Endodermal cell (in vitro differentiated cells): ENCODE measurements at regions not wholly inside any gene's neighbourhood (a gene's known extent, or its start where the extent isn't known, plus 50 kb on each side); places are given as distances from the start of the nearest gene placed in this dataset.
"Not testable (repeated sequence)": the region's sequence is repeated elsewhere in the genome, so short reads cannot be mapped to it uniquely, and the experiment has no call there.

ENCODE experiments used
- DNase-seq: peaks from one replicate; pipeline ENCODE4 v3.0.0-alpha.2; 2017
- H3K27ac ChIP-seq: 2 replicates; pipeline ENCODE4 v1.5.1; 2013; ENCODE audit warnings: mild to moderate bottlenecking, low read depth, low read length, moderate library complexity
- H3K27me3 ChIP-seq: 2 replicates; pipeline ENCODE4 v1.6.1; 2013; ENCODE audit warnings: mild to moderate bottlenecking, low read length, moderate library complexity; ENCODE audit not compliant: insufficient read depth, control insufficient read depth, poor library complexity, severe bottlenecking
- H3K36me3 ChIP-seq: 2 replicates; pipeline ENCODE4 v1.7.0; 2013; ENCODE audit warnings: mild to moderate bottlenecking, low read length, moderate library complexity; ENCODE audit not compliant: control insufficient read depth, insufficient read depth
- H3K4me1 ChIP-seq: one replicate; pipeline ENCODE4 v1.7.0; 2013; ENCODE audit warnings: low read length; ENCODE audit not compliant: control insufficient read depth, insufficient read depth
- H3K4me3 ChIP-seq: 2 replicates; pipeline ENCODE4 v1.5.1; 2013; ENCODE audit warnings: mild to moderate bottlenecking, low read length, moderate library complexity
- H3K9ac ChIP-seq: 2 replicates; pipeline ENCODE4 v1.6.1; 2013; ENCODE audit warnings: mild to moderate bottlenecking, low read length, moderate library complexity; ENCODE audit not compliant: poor library complexity, severe bottlenecking; ENCODE audit errors: extremely low read depth
- H3K9me3 ChIP-seq: 2 replicates; pipeline ENCODE4 v1.6.1; 2013; ENCODE audit warnings: mild to moderate bottlenecking, low read length, moderate library complexity; ENCODE audit not compliant: control insufficient read depth
- H3K27ac Mint-ChIP-seq: 2 replicates; pipeline ENCODE4 v1.8.0; 2020; ENCODE audit warnings: mixed read lengths
- H3K27me3 Mint-ChIP-seq: 2 replicates; pipeline ENCODE4 v1.8.0; 2021; ENCODE audit warnings: mild to moderate bottlenecking, mixed read lengths; ENCODE audit not compliant: insufficient read depth
- H3K36me3 Mint-ChIP-seq: 2 replicates; pipeline ENCODE4 v1.8.0; 2020; ENCODE audit warnings: low read depth, mixed read lengths
- H3K4me1 Mint-ChIP-seq: 2 replicates; pipeline ENCODE4 v1.8.0; 2020; ENCODE audit warnings: mixed read lengths
- H3K4me3 Mint-ChIP-seq: 2 replicates; pipeline ENCODE4 v1.8.0; 2020; ENCODE audit warnings: mild to moderate bottlenecking, moderate library complexity, mixed read lengths
- H3K9me3 Mint-ChIP-seq: 2 replicates; pipeline ENCODE4 v1.8.0; 2020; ENCODE audit warnings: mild to moderate bottlenecking, mixed read lengths
- CTCF ChIP-seq: fragments of 200-600 bp; sonication (generic); conservative IDR thresholded peaks from 2 replicates; pipeline ENCODE4 v1.5.0; 2021; ENCODE audit warnings: antibody characterized with exemption, mild to moderate bottlenecking
- WGBS, 2 experiments: methylation state at CpG; one replicate each; pipeline versions ENCODE4 v1.1.5 to v1.1.7; 2013; ENCODE audit warnings: missing lambda C conversion rate in 2 of 2, mixed read lengths in 1 of 2; ENCODE audit not compliant: insufficient coverage in 1 of 2, insufficient read length in 1 of 2; 5-methylcytosine and 5-hydroxymethylcytosine counted together

DNA sequence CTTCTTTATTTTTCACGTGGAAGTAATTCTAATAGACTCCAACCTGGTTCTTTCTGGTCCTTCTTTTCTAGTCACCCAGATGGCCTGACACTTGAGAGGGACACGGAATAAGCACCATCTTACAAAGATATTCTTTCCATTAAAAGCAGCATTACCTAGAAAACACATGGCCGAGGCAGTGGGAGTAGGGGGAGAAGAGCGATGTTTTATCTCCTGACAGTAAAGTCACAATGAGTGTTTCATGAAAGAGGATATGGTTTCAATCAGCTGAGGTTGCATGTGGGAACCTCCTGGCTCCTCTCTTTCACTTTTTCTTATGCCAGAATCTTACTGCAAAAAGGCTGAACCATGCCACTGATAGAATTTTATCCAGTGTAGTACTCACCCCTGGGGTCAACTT is 288.8 kb upstream of the SPAG17 start:
- Histone ChIP-seq H3K9me3 (peaks cover 7% of the 10 kb centered on the region), H3K27ac (no peak overlapping the region), H3K4me3 (no peak overlapping the region), H3K27me3 (no peaks in the 10 kb centered on the region), H3K36me3 (no peaks in the 10 kb centered on the region), H3K4me1 (no peaks in the 10 kb centered on the region), H3K9ac (no peak overlapping the region)
- DNase-seq: no peak
- WGBS, 2 experiments: 80 to 86% methylated on average over 1 to 4 of the region's 4 CpGs
- TF ChIP-seq CTCF: no peak
- Mint-ChIP-seq H3K36me3 (no peaks in the 10 kb centered on the region), H3K27me3 (no peaks in the 10 kb centered on the region), H3K4me1 (peaks cover 4% of the 10 kb centered on the region), H3K4me3 (no peak overlapping the region), H3K27ac (no peak overlapping the region), H3K9me3 (peaks cover 7% of the 10 kb centered on the region)

- H3K9me3 Mint-ChIP-seq: peaks cover 12% of the 10 kb centered on the region
- not testable (repeated sequence) for H3K36me3 ChIP-seq, H3K4me1 ChIP-seq, H3K27me3 Mint-ChIP-seq, H3K9me3 ChIP-seq, H3K4me3 Mint-ChIP-seq, H3K9ac ChIP-seq, H3K36me3 Mint-ChIP-seq, DNase-seq, H3K27ac Mint-ChIP-seq, H3K27ac ChIP-seq, H3K27me3 ChIP-seq, H3K4me3 ChIP-seq, H3K4me1 Mint-ChIP-seq
- WGBS, 2 experiments: 90 to 94% methylated on average over 8 of the region's 8 CpGs
These were observed 279.4 kb upstream of the SPAG17 start for GRCh38 chr1:118464460-118464859.

- Histone ChIP-seq H3K9ac (no peak overlapping the region), H3K9me3 (no peaks in the 10 kb centered on the region), H3K27me3 (no peaks in the 10 kb centered on the region), H3K4me1 (no peaks in the 10 kb centered on the region), H3K4me3 (no peak overlapping the region), H3K36me3 (no peaks in the 10 kb centered on the region), H3K27ac (no peak overlapping the region)
- peaks cover 20% of the 10 kb centered on the region for H3K9me3 Mint-ChIP-seq
- TF ChIP-seq CTCF: peak; percentile 72
- no peak overlapping the region for H3K4me3 Mint-ChIP-seq
- no peaks in the 10 kb centered on the region for H3K27me3 Mint-ChIP-seq
- H3K27ac Mint-ChIP-seq: no peak overlapping the region
- H3K4me1 Mint-ChIP-seq: peaks cover 4% of the 10 kb centered on the region
- no peaks in the 10 kb centered on the region for H3K36me3 Mint-ChIP-seq
- DNase-seq: no peak
These were observed 276.1 kb upstream of the SPAG17 start for GRCh38 chr1:118461154-118461553.

DNA sequence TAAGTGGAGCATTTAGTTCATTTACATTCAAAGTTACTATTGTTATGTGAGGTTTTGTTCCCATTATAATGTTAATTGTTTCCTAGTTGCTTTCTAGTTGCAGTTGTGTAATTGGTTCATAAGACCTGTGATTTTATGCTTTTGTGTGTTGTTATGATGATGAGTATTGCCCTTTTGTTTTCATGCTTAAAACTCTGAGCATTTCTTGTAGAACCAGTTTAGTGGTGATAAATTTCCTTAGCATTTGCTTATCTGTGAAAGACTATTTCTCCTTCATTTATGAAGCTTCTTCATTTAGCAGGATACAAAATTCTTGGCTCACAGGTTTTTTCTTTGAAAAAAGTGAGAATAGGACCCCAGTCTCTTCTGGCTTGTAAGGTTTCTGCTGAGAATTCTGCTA is 274.8 kb upstream of the SPAG17 start:
- Mint-ChIP-seq H3K27me3 (no peaks in the 10 kb centered on the region), H3K27ac (no peak overlapping the region), H3K4me3 (no peak overlapping the region), H3K9me3 (peaks cover 26% of the 10 kb centered on the region), H3K36me3 (no peaks in the 10 kb centered on the region), H3K4me1 (peaks cover 4% of the 10 kb centered on the region)
- Histone ChIP-seq H3K4me3 (no peak overlapping the region), H3K9ac (no peak overlapping the region), H3K9me3 (no peaks in the 10 kb centered on the region), H3K27me3 (no peaks in the 10 kb centered on the region), H3K27ac (no peak overlapping the region), H3K36me3 (no peaks in the 10 kb centered on the region), H3K4me1 (no peaks in the 10 kb centered on the region)
- TF ChIP-seq CTCF: no peak
- no peak for DNase-seq

GRCh38 chr1:118453856-118454255 is 268.8 kb upstream of the SPAG17 start:
- H3K4me3 Mint-ChIP-seq, H3K27me3 Mint-ChIP-seq, H3K4me3 ChIP-seq, DNase-seq, H3K4me1 ChIP-seq, H3K36me3 ChIP-seq, H3K27ac Mint-ChIP-seq, H3K27me3 ChIP-seq, H3K9me3 ChIP-seq, H3K27ac ChIP-seq, H3K4me1 Mint-ChIP-seq, H3K9ac ChIP-seq, H3K36me3 Mint-ChIP-seq: not testable (repeated sequence)
- WGBS, 2 experiments: 83% methylated on average over 1 of the region's 1 CpG; no CpG with 5 or more reads in 1 of the 2 experiments
- peaks cover 15% of the 10 kb centered on the region for H3K9me3 Mint-ChIP-seq
